Prostate gland (tissue), 2 donors: ENCODE measurements at regions not wholly inside any gene's neighbourhood (a gene's known extent, or its start where the extent isn't known, plus 50 kb on each side); places are given as distances from the start of the nearest gene placed in this dataset.

ENCODE experiments used
- DNase-seq: peaks from one replicate; pipeline ENCODE4 v3.0.0-alpha.2; 2019; ENCODE audit warnings: low spot score
- H3K27ac ChIP-seq, 2 donors: fragments of 200-600 bp; sonication (generic); 2 replicates each; pipeline ENCODE4 v1.5.1; 2017 to 2019
- H3K27me3 ChIP-seq: fragments of 200-600 bp; sonication (generic); replicated peaks from 2 replicates; pipeline ENCODE4 v1.5.1; 2019; ENCODE audit not compliant: insufficient read depth
- H3K36me3 ChIP-seq, 2 donors: fragments of 200-600 bp; sonication (generic); 1 replicate in 1 of 2; 2 replicates in 1 of 2; pipeline versions ENCODE4 v1.5.1 to v1.8.1; 2017 to 2019
- H3K4me1 ChIP-seq: fragments of 200-600 bp; sonication (generic); replicated peaks from 2 replicates; pipeline ENCODE4 v1.5.1; 2019
- H3K4me3 ChIP-seq, 2 donors: fragments of 200-600 bp; sonication (generic); 2 replicates each; pipeline ENCODE4 v1.5.1; 2017 to 2019
- H3K9me3 ChIP-seq: fragments of 200-600 bp; sonication (generic); 2 replicates; pipeline ENCODE4 v1.5.1; 2017
- POLR2A ChIP-seq: fragments of 450-650 bp; IDR thresholded peaks from one replicate; pipeline ENCODE4 v1.6.1; 2016; ENCODE audit warnings: antibody characterized with exemption, mild to moderate bottlenecking
- POLR2AphosphoS5 ChIP-seq: sonication (generic); formaldehyde crosslinking; IDR thresholded peaks from one replicate; pipeline ENCODE4 v1.6.1; 2017; ENCODE audit warnings: antibody characterized with exemption
- WGBS: methylation state at CpG from one replicate; pipeline ENCODE4 v1.1.5; 2018; 5-methylcytosine and 5-hydroxymethylcytosine counted together
- intact Hi-C: fragments of 100-400 bp; cut with DNase I; formaldehyde crosslinking; loops from one replicate; pipeline ENCODE4 v1.14.2; 2022
- TF ChIP-seq, protein P1 (sequence below), 4 experiments: fragments of 200-600 bp in 2 of 4; fragments of 450-650 bp in 2 of 4; sonication (generic) in 2 of 4; IDR thresholded peaks; 1 replicate in 3 of 4; 2 replicates in 1 of 4; pipeline ENCODE4 v1.5.1; 2016 to 2019; ENCODE audit warnings: antibody characterized with exemption in 4 of 4, mild to moderate bottlenecking in 2 of 4, moderate library complexity in 2 of 4

DNA sequence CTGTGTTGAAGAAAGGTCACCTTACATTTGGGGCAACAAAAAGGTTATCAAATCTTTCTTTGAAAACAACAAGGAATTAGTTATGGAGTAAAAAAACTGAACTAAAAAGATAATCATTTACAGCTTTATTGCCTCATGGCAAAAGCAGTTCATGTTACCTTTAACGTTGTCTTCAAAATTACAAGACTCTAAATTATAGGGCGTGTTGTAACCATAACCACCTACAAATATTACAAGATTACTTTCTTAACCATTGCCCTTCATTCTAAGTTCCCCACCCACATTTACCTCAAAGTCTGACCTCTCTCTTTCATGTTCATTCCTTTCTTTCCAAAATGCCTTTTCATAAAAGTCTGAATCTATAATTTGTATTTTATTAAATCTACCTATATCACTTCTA lies 74.6 kb upstream of the LRATD1 start:
- Histone ChIP-seq H3K4me1 (no peaks in the 10 kb centered on the region), H3K36me3 (no peaks in the 10 kb centered on the region), H3K9me3 (no peaks in the 10 kb centered on the region), H3K27ac (no peak overlapping the region), H3K4me3 (no peak overlapping the region), H3K27me3 (no peaks in the 10 kb centered on the region)
- 32% methylated on average over 2 of the region's 2 CpGs for WGBS
- TF ChIP-seq POLR2AphosphoS5 (no peak), POLR2A (no peak)
- TF ChIP-seq, protein P1, sequence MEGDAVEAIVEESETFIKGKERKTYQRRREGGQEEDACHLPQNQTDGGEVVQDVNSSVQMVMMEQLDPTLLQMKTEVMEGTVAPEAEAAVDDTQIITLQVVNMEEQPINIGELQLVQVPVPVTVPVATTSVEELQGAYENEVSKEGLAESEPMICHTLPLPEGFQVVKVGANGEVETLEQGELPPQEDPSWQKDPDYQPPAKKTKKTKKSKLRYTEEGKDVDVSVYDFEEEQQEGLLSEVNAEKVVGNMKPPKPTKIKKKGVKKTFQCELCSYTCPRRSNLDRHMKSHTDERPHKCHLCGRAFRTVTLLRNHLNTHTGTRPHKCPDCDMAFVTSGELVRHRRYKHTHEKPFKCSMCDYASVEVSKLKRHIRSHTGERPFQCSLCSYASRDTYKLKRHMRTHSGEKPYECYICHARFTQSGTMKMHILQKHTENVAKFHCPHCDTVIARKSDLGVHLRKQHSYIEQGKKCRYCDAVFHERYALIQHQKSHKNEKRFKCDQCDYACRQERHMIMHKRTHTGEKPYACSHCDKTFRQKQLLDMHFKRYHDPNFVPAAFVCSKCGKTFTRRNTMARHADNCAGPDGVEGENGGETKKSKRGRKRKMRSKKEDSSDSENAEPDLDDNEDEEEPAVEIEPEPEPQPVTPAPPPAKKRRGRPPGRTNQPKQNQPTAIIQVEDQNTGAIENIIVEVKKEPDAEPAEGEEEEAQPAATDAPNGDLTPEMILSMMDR (IDR thresholded peaks at IDR 0.05), result no peak
- intact Hi-C loops, result no loop called here
- no peak for DNase-seq

DNA sequence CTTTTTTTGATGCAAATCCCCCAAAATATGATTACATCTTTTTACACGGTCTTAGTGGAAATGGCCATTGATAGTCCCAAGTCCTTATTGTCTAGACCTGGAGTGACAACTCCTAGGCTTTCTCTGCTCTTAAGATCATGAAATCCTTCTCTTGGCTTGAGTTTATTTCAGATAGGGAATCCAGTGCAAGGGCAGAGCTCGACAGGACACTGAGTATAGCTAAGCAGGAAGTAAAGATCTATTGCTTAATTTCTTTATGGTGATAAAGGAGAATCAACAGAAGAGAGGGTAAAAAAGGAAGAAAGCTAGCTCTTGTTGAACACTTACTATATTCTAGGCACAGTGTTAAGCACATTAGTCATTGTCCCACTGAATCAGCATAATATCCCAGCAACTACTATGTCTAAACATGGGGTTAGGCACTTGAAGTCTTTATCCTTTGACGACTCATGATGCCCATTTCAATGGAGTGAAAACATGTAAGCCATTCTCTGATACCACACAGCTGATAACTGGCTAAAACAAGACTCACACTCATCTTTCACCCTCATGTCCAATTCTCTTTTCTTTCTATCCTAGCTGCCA lies 74.1 kb upstream of the LRATD1 start:
- intact Hi-C loops, result no loop called here
- DNase-seq, result no peak
- H3K36me3 ChIP-seq, result no peaks in the 10 kb centered on the region

DNA sequence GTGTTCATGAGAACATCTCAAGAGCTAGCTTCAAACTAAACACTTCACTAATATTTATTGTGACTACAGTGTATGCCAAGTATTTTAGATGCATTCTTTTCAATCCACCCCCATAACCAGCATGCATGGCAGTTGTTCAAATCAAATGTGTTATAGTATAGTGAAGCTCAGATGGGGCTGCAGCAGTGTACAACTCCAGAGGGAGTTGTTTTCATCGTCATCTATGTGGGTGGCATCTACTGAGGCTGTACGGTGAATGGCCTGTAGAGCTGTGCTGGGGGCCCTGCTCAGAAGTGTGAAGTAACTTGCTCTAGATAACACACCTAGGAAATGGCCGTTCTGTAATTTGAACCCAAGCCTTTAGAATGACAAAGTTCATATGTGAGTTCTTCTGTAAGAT lies 71.8 kb upstream of the LRATD1 start:
- DNase-seq, result no peak
- intact Hi-C loops, result no loop called here
- Histone ChIP-seq H3K9me3 (no peaks in the 10 kb centered on the region), H3K27ac (no peak overlapping the region), H3K36me3 (no peaks in the 10 kb centered on the region), H3K4me1 (peaks cover 2% of the 10 kb centered on the region), H3K4me3 (no peak overlapping the region), H3K27me3 (no peaks in the 10 kb centered on the region)
- TF ChIP-seq, protein P1 (IDR thresholded peaks at IDR 0.05), result no peak
- TF ChIP-seq POLR2AphosphoS5 (no peak), POLR2A (no peak)
- 72% methylated on average over 3 of the region's 3 CpGs for WGBS

More for the DNA sequence above, 74.1 kb upstream of the LRATD1 start:
- Histone ChIP-seq H3K27ac (no peak overlapping the region), H3K9me3 (no peaks in the 10 kb centered on the region), H3K4me3 (no peak overlapping the region), H3K4me1 (no peaks in the 10 kb centered on the region), H3K27me3 (no peaks in the 10 kb centered on the region)
- 83% methylated on average over 3 of the region's 3 CpGs for WGBS
- TF ChIP-seq POLR2AphosphoS5, result no peak
- TF ChIP-seq, protein P1 (IDR thresholded peaks at IDR 0.05), result no peak
- TF ChIP-seq POLR2A, result no peak

DNA sequence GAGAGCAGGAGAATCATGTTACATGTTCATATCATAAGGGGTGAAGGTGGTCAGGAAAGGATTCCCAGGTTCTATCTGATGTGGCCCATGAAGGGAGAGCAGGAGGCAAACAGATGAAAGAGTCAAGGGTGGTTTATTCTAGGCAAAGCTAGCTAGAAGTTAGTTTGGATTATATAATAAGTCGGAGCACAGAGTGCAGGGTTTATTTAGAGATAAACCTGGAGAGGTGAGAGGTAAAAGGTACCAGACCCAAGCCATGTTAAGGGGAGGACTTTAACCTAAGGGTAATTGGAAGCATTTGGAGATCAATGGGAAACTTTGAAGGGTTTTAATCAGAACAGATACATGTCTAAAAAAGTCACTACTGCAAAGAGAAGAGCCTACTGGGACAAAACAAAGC lies 69.2 kb upstream of the LRATD1 start:
- WGBS, result 92% methylated on average over 1 of the region's 1 CpG
- no peak overlapping the region for H3K4me3 ChIP-seq
- intact Hi-C loops, result no loop called here
- TF ChIP-seq, protein P1 (IDR thresholded peaks at IDR 0.05), result no peak
- TF ChIP-seq POLR2A (no peak), POLR2AphosphoS5 (no peak)
- peaks cover 5% of the 10 kb centered on the region for H3K4me1 ChIP-seq
- DNase-seq, result no peak
- no peak overlapping the region for H3K27ac ChIP-seq
- H3K27me3 ChIP-seq, result no peaks in the 10 kb centered on the region
- H3K9me3 ChIP-seq, result no peaks in the 10 kb centered on the region
- H3K36me3 ChIP-seq, result no peaks in the 10 kb centered on the region

DNA sequence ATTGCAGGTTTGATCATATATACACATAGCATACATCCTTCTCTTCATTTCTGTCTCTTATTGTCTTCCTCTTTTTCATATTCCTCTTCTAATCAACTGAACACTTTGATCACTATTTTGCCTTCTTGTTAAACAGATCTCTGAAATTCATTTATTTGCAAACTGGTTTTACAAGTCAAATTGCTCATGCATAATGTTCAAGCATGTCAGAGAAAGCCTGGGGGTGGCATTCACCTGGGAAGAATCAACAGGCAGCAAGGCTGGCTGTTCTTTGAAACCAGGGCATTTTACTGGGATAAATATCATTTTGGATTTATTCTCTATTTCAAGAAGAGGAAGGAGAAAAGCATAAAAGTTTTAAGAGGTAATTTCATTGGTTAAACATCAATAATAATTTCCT lies 66.9 kb upstream of the LRATD1 start:
- no peaks in the 10 kb centered on the region for H3K36me3 ChIP-seq
- H3K27me3 ChIP-seq, result no peaks in the 10 kb centered on the region
- TF ChIP-seq, protein P1 (IDR thresholded peaks at IDR 0.05), result no peak
- TF ChIP-seq POLR2AphosphoS5, result no peak
- no peak for TF ChIP-seq POLR2A
- no peaks in the 10 kb centered on the region for H3K9me3 ChIP-seq
- H3K4me1 ChIP-seq, result peaks cover 5% of the 10 kb centered on the region
- no peak overlapping the region for H3K4me3 ChIP-seq
- DNase-seq, result no peak
- H3K27ac ChIP-seq, result no peak overlapping the region
- intact Hi-C loops, result no loop called here
